ENCODE measurements at regions not wholly inside any gene's neighbourhood (a gene's known extent, or its start where the extent isn't known, plus 50 kb on each side); places are given as distances from the start of the nearest gene placed in this dataset.

GRCh38 chr5:166962461-166962860 is 1329.0 kb upstream of the WWC1 start:
- DNase-seq (ENCODE audit: low read depth): no peak

- no peak for DNase-seq (ENCODE audit: low read depth)
These were observed 1327.8 kb upstream of the WWC1 start for GRCh38 chr5:166963596-166963995.

- DNase-seq (ENCODE audit: low read depth): no peak
These were observed 1313.5 kb upstream of the WWC1 start for GRCh38 chr5:166977911-166978422.

GRCh38 chr5:166979307-166979895 is 1312.0 kb upstream of the WWC1 start:
- DNase-seq (ENCODE audit: low read depth): no peak

GRCh38 chr5:166980666-166981065 is 1310.8 kb upstream of the WWC1 start:
- DNase-seq (ENCODE audit: low read depth): no peak

GRCh38 chr5:166982226-166982625 is 1309.2 kb upstream of the WWC1 start:
- no peak for DNase-seq (ENCODE audit: low read depth)

GRCh38 chr5:166991601-166992000 is 1299.8 kb upstream of the WWC1 start:
- no peak for DNase-seq (ENCODE audit: low read depth)

- DNase-seq (ENCODE audit: low read depth): no peak
These were observed 1299.3 kb upstream of the WWC1 start for GRCh38 chr5:166992108-166992507.

GRCh38 chr5:166992874-166993722 is 1298.3 kb upstream of the WWC1 start:
- no peak for DNase-seq (ENCODE audit: low read depth)

- no peak for DNase-seq (ENCODE audit: low read depth)
These were observed 1297.2 kb upstream of the WWC1 start for GRCh38 chr5:166994226-166994625.

- no peak for DNase-seq (ENCODE audit: low read depth)
These were observed 1290.2 kb upstream of the WWC1 start for GRCh38 chr5:167001246-167001645.

GRCh38 chr5:167008705-167009104 is 1282.7 kb upstream of the WWC1 start:
- DNase-seq (ENCODE audit: low read depth): no peak

- no peak for DNase-seq (ENCODE audit: low read depth)
These were observed 1280.2 kb upstream of the WWC1 start for GRCh38 chr5:167011196-167011595.

GRCh38 chr5:167012123-167013034 is 1279.1 kb upstream of the WWC1 start:
- DNase-seq (ENCODE audit: low read depth): no peak

- no peak for DNase-seq (ENCODE audit: low read depth)
These were observed 1276.9 kb upstream of the WWC1 start for GRCh38 chr5:167014401-167015056.

GRCh38 chr5:167020418-167020817 is 1271.0 kb upstream of the WWC1 start:
- DNase-seq (ENCODE audit: low read depth): no peak

GRCh38 chr5:167029488-167029887 is 1262.0 kb upstream of the WWC1 start:
- no peak for DNase-seq (ENCODE audit: low read depth)

GRCh38 chr5:167030500-167031120 is 1260.8 kb upstream of the WWC1 start:
- no peak for DNase-seq (ENCODE audit: low read depth)

GRCh38 chr5:167036585-167036984 is 1254.9 kb upstream of the WWC1 start:
- no peak for DNase-seq (ENCODE audit: low read depth)

- DNase-seq (ENCODE audit: low read depth): no peak
These were observed 1242.3 kb upstream of the WWC1 start for GRCh38 chr5:167049043-167049663.
